ENCODE measurements at regions not wholly inside any gene's neighbourhood (a gene's known extent, or its start where the extent isn't known, plus 50 kb on each side); places are given as distances from the start of the nearest gene placed in this dataset.

- no peak for DNase-seq
Observed at GRCh38 chr1:57784356-57784755, 360.5 kb upstream of the DAB1 start.

GRCh38 chr1:57782357-57782756, 358.5 kb upstream of the DAB1 start:
- no peak for DNase-seq

- DNase-seq: no peak
Observed at GRCh38 chr1:57772580-57773195, 348.8 kb upstream of the DAB1 start.

GRCh38 chr1:57770772-57771171, 346.9 kb upstream of the DAB1 start:
- DNase-seq: no peak

- DNase-seq: no peak
Observed at GRCh38 chr1:57770236-57770635, 346.4 kb upstream of the DAB1 start.

GRCh38 chr1:57761628-57762027, 337.8 kb upstream of the DAB1 start:
- DNase-seq: no peak

- no peak for DNase-seq
Observed at GRCh38 chr1:57752843-57753242, 329.0 kb upstream of the DAB1 start.

- DNase-seq: no peak
Observed at GRCh38 chr1:57748719-57749118, 324.9 kb upstream of the DAB1 start.

GRCh38 chr1:57747818-57748217, 324.0 kb upstream of the DAB1 start:
- no peak for DNase-seq

- no peak for DNase-seq
Observed at GRCh38 chr1:57741521-57741920, 317.7 kb upstream of the DAB1 start.

- DNase-seq: no peak
Observed at GRCh38 chr1:57736940-57737339, 313.1 kb upstream of the DAB1 start.

GRCh38 chr1:57729181-57729580, 305.3 kb upstream of the DAB1 start:
- no peak for DNase-seq

- no peak for DNase-seq
Observed at GRCh38 chr1:57727121-57727520, 303.3 kb upstream of the DAB1 start.

- no peak for DNase-seq
Observed at GRCh38 chr1:57725318-57725717, 301.5 kb upstream of the DAB1 start.

GRCh38 chr1:57724535-57724934, 300.7 kb upstream of the DAB1 start:
- DNase-seq: no peak

GRCh38 chr1:57722285-57722978, 298.6 kb upstream of the DAB1 start:
- DNase-seq: no peak

GRCh38 chr1:57721001-57721400, 297.1 kb upstream of the DAB1 start:
- DNase-seq: no peak

GRCh38 chr1:57719274-57719673, 295.4 kb upstream of the DAB1 start:
- no peak for DNase-seq

- DNase-seq: no peak
Observed at GRCh38 chr1:57713501-57713900, 289.6 kb upstream of the DAB1 start.

- no peak for DNase-seq
Observed at GRCh38 chr1:57712846-57713245, 289.0 kb upstream of the DAB1 start.

- DNase-seq: no peak
Observed at GRCh38 chr1:57711326-57711725, 287.5 kb upstream of the DAB1 start.

- no peak for DNase-seq
Observed at GRCh38 chr1:57707631-57708030, 283.8 kb upstream of the DAB1 start.

- no peak for DNase-seq
Observed at GRCh38 chr1:57704811-57705210, 281.0 kb upstream of the DAB1 start.

GRCh38 chr1:57704231-57704630, 280.4 kb upstream of the DAB1 start:
- no peak for DNase-seq

GRCh38 chr1:57696904-57697303, 273.0 kb upstream of the DAB1 start:
- no peak for DNase-seq

All from CD4-positive, alpha-beta T cell treated with Interferon gamma for 1 hour (primary cell).